SK-N-SH treated with all-trans-retinoic acid at 6 μM for 48 hours (cell line): ENCODE measurements at regions not wholly inside any gene's neighbourhood (a gene's known extent, or its start where the extent isn't known, plus 50 kb on each side); places are given as distances from the start of the nearest gene placed in this dataset.
A peak's percentile ranks its signal among the peaks of the same experiment; 100 is the strongest.

Experiments used
- ATAC-seq: fragments of 200-7000 bp; cut with Tn5 transposase; 3 replicates; pipeline ENCODE4 v1.9.1; 2020; ENCODE audit warnings: mild to moderate bottlenecking, moderate library complexity
- ARNTL ChIP-seq: fragments of 450-650 bp; formaldehyde crosslinking; IDR thresholded peaks from 2 replicates; pipeline ENCODE4 v1.5.0; 2020; ENCODE audit warnings: low read depth, mild to moderate bottlenecking, moderate library complexity, borderline replicate concordance
- BACH2 ChIP-seq: fragments of 250-450 bp; sonication (Bioruptor Pico); IDR thresholded peaks from 2 replicates; pipeline ENCODE4 v1.9.0; 2021; ENCODE audit warnings: mild to moderate bottlenecking, borderline replicate concordance
- CREB5 ChIP-seq: fragments of 250-450 bp; sonication (Bioruptor Pico); IDR thresholded peaks from 2 replicates; pipeline ENCODE4 v1.5.1; 2020; ENCODE audit warnings: low read depth, mild to moderate bottlenecking, moderate library complexity
- CSDC2 ChIP-seq: fragments of 250-450 bp; sonication (Bioruptor Pico); IDR thresholded peaks from 2 replicates; pipeline ENCODE4 v1.5.0; 2020; ENCODE audit warnings: mild to moderate bottlenecking, moderate library complexity
- ESRRG ChIP-seq: fragments of 250-450 bp; sonication (Bioruptor Pico); IDR thresholded peaks from 2 replicates; pipeline ENCODE4 v1.6.1; 2021; ENCODE audit warnings: mild to moderate bottlenecking
- GLIS3 ChIP-seq: fragments of 250-450 bp; sonication (Bioruptor Pico); IDR thresholded peaks from 2 replicates; pipeline ENCODE4 v1.5.0; 2020; ENCODE audit warnings: mild to moderate bottlenecking, moderate library complexity
- ISL1 ChIP-seq: fragments of 250-450 bp; sonication (Bioruptor Pico); IDR thresholded peaks from 2 replicates; pipeline ENCODE4 v2.1.2; 2022; ENCODE audit warnings: mild to moderate bottlenecking, moderate library complexity
- OSR1 ChIP-seq: fragments of 250-450 bp; sonication (Bioruptor Pico); IDR thresholded peaks from 2 replicates; pipeline ENCODE4 v1.8.0; 2022; ENCODE audit warnings: moderate library complexity, mild to moderate bottlenecking, inconsistent platforms
- SNAI2 ChIP-seq: fragments of 250-450 bp; sonication (Bioruptor Pico); IDR thresholded peaks from 2 replicates; pipeline ENCODE4 v1.5.0; 2020; ENCODE audit warnings: mild to moderate bottlenecking, moderate library complexity
- TCF4 ChIP-seq: fragments of 250-450 bp; sonication (Bioruptor Pico); IDR thresholded peaks from 2 replicates; pipeline ENCODE4 v1.8.0; 2021; ENCODE audit warnings: mild to moderate bottlenecking, moderate library complexity, borderline replicate concordance
- TOX ChIP-seq: fragments of 250-450 bp; sonication (Bioruptor Pico); IDR thresholded peaks from 2 replicates; pipeline ENCODE4 v1.8.0; 2021; ENCODE audit warnings: mild to moderate bottlenecking, moderate library complexity, borderline replicate concordance
- ZC3H10 ChIP-seq: fragments of 250-450 bp; sonication (Bioruptor Pico); IDR thresholded peaks from 2 replicates; pipeline ENCODE4 v1.5.1; 2021; ENCODE audit warnings: mild to moderate bottlenecking, moderate library complexity
- ZFP3 ChIP-seq: fragments of 250-450 bp; sonication (Bioruptor Pico); IDR thresholded peaks from 2 replicates; pipeline ENCODE4 v1.5.0; 2020; ENCODE audit warnings: mild to moderate bottlenecking, moderate library complexity
- ZFP30 ChIP-seq: fragments of 450-650 bp; formaldehyde crosslinking; IDR thresholded peaks from 2 replicates; pipeline ENCODE4 v1.5.0; 2022; ENCODE audit warnings: mild to moderate bottlenecking, moderate library complexity
- ZNF565 ChIP-seq: fragments of 450-650 bp; formaldehyde crosslinking; conservative IDR thresholded peaks from 2 replicates; pipeline ENCODE4 v1.5.0; 2020; ENCODE audit warnings: low read depth, mild to moderate bottlenecking, moderate library complexity
- ZNF70 ChIP-seq: fragments of 450-650 bp; formaldehyde crosslinking; IDR thresholded peaks from 2 replicates; pipeline ENCODE4 v1.5.0; 2020; ENCODE audit warnings: mild to moderate bottlenecking, moderate library complexity
- ZNF8 ChIP-seq: fragments of 450-650 bp; formaldehyde crosslinking; IDR thresholded peaks from 2 replicates; pipeline ENCODE4 v1.5.0; 2020; ENCODE audit warnings: mild to moderate bottlenecking, moderate library complexity
- TF ChIP-seq, protein P1 (sequence below): fragments of 250-450 bp; sonication (Bioruptor Pico); IDR thresholded peaks from 2 replicates; pipeline ENCODE4 v1.8.0; 2020; ENCODE audit warnings: mild to moderate bottlenecking, moderate library complexity, borderline replicate concordance
- TF ChIP-seq, protein P2 (sequence below): fragments of 250-450 bp; sonication (Bioruptor Pico); IDR thresholded peaks from 2 replicates; pipeline ENCODE4 v1.5.0; 2020; ENCODE audit warnings: mild to moderate bottlenecking, moderate library complexity
- TF ChIP-seq, protein P3 (sequence below): fragments of 250-450 bp; sonication (Bioruptor Pico); IDR thresholded peaks from 2 replicates; pipeline ENCODE4 v1.8.0; 2021; ENCODE audit warnings: low read depth, mild to moderate bottlenecking, moderate library complexity, borderline replicate concordance
- TF ChIP-seq, protein P4 (sequence below): fragments of 250-450 bp; sonication (Bioruptor Pico); IDR thresholded peaks from 2 replicates; pipeline ENCODE4 v1.5.1; 2021; ENCODE audit warnings: mild to moderate bottlenecking, moderate library complexity

GRCh38 chr2:207472343-207473048, 57.3 kb upstream of the CREB1 start (continued):
- TF ChIP-seq, protein P1, sequence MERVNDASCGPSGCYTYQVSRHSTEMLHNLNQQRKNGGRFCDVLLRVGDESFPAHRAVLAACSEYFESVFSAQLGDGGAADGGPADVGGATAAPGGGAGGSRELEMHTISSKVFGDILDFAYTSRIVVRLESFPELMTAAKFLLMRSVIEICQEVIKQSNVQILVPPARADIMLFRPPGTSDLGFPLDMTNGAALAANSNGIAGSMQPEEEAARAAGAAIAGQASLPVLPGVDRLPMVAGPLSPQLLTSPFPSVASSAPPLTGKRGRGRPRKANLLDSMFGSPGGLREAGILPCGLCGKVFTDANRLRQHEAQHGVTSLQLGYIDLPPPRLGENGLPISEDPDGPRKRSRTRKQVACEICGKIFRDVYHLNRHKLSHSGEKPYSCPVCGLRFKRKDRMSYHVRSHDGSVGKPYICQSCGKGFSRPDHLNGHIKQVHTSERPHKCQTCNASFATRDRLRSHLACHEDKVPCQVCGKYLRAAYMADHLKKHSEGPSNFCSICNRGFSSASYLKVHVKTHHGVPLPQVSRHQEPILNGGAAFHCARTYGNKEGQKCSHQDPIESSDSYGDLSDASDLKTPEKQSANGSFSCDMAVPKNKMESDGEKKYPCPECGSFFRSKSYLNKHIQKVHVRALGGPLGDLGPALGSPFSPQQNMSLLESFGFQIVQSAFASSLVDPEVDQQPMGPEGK (CRISPR knock-in tag), result no peak
- TF ChIP-seq SNAI2 (no peak), ESRRG (CRISPR knock-in tag) (no peak), ZNF565 (no peak), ZNF70 (no peak), ISL1 (CRISPR knock-in tag) (no peak), ZC3H10 (CRISPR knock-in tag) (no peak), BACH2 (CRISPR knock-in tag) (no peak), ARNTL (CRISPR knock-in tag) (no peak)

DNA sequence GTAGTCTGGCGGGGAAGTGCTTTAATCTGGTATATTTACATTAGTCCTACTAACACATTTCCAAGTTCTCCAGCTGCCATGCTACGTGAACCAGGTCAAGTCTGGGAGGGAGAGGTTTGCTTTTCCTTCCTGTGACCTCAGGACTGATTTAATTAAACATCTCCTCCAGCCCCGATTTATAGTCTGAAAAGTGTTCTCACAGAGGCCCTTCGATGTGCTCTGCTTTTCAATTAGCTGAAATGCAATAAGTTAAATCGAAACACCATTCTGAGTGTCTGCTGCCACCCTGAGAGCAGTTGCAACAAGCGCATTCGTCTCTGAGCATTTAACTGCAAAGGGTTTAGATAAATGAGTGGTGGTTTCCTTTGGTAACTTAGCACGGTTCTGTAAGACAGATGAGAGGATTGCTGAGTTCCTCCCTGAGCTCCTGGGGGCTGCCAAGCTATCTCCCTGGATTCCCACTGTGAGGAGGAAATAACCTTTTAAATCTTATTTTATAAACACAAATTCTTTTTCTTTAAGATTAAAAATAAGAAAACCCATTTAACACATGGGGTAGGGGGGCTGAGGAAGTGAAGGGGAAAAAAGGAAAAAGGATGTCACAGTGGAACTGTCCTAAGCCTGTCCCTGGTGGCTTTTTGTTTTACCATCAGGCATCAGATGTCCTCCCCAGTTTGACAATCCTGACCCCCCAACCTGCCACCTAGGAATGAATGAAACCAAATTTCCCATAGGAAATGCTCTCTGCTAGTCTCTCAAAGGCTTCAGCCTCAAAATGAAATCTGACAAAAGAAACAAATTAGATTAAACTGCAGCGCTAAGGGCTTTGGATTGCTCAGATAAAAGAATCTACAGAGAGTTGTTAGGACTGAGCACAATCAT, 56.5 kb upstream of the CREB1 start:
- TF ChIP-seq ZNF8 (CRISPR knock-in tag) (0 out of 2 replicates have a peak, but pooled peaks have one; percentile 4), ISL1 (CRISPR knock-in tag) (no peak), CREB5 (CRISPR knock-in tag) (no peak)
- peak; percentile 88 for ATAC-seq

GRCh38 chr2:207473931-207474235, 55.9 kb upstream of the CREB1 start:
- TF ChIP-seq TOX (no peak), CSDC2 (CRISPR knock-in tag) (no peak)
- ATAC-seq, result no peak

DNA sequence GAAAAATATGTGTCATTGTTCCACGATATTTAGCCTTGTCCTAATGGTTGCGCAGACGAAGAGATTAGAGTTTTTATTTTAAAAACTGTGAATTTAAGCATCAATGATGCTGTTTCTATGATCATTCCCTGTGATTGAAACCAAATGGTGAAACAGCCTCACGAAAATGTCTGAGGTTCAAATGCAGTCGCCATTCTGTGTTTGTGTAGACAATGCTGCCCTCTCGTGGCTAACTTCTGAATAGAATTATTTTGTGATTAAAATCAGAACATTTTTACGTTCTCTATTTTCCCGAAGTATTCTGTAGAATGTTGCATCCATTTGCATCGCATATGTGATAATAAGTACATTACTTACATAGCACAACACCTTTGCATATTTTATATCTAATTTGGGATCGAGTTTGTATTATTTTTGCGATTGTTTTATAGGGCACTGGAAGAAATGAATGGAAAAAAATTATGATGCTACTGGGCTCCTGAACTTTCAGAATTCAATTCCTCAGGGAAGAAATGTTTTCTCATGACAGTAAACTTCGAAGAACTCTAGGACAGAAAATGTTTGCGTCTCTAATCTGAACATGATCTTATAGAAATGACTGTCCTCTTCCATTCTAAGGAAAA, 54.8 kb upstream of the CREB1 start:
- no peak for TF ChIP-seq CREB5 (CRISPR knock-in tag)
- TF ChIP-seq ZFP3 (CRISPR knock-in tag), result no peak
- TF ChIP-seq OSR1, result no peak
- no peak for TF ChIP-seq CSDC2 (CRISPR knock-in tag)
- TF ChIP-seq TOX, result no peak
- no peak for TF ChIP-seq ZFP30 (CRISPR knock-in tag)
- TF ChIP-seq GLIS3 (CRISPR knock-in tag), result no peak
- ATAC-seq, result peak; percentile 52

GRCh38 chr2:207475546-207475945, 54.2 kb upstream of the CREB1 start:
- TF ChIP-seq ZNF8 (CRISPR knock-in tag), result no peak
- TF ChIP-seq CSDC2 (CRISPR knock-in tag), result no peak
- TF ChIP-seq, protein P2, sequence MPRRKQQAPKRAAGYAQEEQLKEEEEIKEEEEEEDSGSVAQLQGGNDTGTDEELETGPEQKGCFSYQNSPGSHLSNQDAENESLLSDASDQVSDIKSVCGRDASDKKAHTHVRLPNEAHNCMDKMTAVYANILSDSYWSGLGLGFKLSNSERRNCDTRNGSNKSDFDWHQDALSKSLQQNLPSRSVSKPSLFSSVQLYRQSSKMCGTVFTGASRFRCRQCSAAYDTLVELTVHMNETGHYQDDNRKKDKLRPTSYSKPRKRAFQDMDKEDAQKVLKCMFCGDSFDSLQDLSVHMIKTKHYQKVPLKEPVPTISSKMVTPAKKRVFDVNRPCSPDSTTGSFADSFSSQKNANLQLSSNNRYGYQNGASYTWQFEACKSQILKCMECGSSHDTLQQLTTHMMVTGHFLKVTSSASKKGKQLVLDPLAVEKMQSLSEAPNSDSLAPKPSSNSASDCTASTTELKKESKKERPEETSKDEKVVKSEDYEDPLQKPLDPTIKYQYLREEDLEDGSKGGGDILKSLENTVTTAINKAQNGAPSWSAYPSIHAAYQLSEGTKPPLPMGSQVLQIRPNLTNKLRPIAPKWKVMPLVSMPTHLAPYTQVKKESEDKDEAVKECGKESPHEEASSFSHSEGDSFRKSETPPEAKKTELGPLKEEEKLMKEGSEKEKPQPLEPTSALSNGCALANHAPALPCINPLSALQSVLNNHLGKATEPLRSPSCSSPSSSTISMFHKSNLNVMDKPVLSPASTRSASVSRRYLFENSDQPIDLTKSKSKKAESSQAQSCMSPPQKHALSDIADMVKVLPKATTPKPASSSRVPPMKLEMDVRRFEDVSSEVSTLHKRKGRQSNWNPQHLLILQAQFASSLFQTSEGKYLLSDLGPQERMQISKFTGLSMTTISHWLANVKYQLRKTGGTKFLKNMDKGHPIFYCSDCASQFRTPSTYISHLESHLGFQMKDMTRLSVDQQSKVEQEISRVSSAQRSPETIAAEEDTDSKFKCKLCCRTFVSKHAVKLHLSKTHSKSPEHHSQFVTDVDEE (CRISPR knock-in tag), result no peak
- TF ChIP-seq, protein P3, sequence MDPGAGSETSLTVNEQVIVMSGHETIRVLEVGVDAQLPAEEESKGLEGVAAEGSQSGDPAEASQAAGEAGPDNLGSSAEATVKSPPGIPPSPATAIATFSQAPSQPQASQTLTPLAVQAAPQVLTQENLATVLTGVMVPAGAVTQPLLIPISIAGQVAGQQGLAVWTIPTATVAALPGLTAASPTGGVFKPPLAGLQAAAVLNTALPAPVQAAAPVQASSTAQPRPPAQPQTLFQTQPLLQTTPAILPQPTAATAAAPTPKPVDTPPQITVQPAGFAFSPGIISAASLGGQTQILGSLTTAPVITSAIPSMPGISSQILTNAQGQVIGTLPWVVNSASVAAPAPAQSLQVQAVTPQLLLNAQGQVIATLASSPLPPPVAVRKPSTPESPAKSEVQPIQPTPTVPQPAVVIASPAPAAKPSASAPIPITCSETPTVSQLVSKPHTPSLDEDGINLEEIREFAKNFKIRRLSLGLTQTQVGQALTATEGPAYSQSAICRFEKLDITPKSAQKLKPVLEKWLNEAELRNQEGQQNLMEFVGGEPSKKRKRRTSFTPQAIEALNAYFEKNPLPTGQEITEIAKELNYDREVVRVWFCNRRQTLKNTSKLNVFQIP (CRISPR knock-in tag), result no peak
- TF ChIP-seq ZFP30 (CRISPR knock-in tag), result no peak
- no peak for TF ChIP-seq OSR1
- TF ChIP-seq, protein P4, sequence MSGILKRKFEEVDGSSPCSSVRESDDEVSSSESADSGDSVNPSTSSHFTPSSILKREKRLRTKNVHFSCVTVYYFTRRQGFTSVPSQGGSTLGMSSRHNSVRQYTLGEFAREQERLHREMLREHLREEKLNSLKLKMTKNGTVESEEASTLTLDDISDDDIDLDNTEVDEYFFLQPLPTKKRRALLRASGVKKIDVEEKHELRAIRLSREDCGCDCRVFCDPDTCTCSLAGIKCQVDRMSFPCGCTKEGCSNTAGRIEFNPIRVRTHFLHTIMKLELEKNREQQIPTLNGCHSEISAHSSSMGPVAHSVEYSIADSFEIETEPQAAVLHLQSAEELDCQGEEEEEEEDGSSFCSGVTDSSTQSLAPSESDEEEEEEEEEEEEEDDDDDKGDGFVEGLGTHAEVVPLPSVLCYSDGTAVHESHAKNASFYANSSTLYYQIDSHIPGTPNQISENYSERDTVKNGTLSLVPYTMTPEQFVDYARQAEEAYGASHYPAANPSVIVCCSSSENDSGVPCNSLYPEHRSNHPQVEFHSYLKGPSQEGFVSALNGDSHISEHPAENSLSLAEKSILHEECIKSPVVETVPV (CRISPR knock-in tag), result no peak
- TF ChIP-seq ZC3H10 (CRISPR knock-in tag), result no peak
- TF ChIP-seq TCF4, result no peak
- no peak for TF ChIP-seq SNAI2
- peak; percentile 28 for ATAC-seq
